Fibroblast of skin of right quadriceps (primary cell): ENCODE measurements at regions not wholly inside any gene's neighbourhood (a gene's known extent, or its start where the extent isn't known, plus 50 kb on each side); places are given as distances from the start of the nearest gene placed in this dataset.
A peak's percentile ranks its signal among the peaks of the same experiment; 100 is the strongest.

Experiments used
- DNase-seq: peaks from one replicate; pipeline ENCODE4 v3.0.0-alpha.2; 2013

DNA sequence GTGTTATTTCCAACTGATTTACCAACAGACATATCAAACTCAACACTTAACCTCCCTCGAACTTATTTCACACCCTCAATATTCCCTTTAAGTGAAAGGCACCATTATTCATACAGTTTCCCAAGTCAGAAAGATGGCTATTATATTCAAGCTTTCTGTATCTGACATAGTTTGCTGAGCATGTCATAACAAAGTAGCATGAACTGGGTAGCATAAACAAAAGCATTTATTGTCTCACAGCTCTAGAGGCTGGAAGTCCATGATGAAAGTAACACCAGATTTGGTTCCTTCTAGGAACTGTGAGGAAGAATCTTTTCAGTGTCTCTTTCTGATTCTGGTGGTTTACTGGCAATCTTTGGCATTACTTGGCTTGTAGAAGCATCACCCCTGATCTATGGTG is 1388.6 kb downstream of the TECRL start:
- no peak for DNase-seq

DNA sequence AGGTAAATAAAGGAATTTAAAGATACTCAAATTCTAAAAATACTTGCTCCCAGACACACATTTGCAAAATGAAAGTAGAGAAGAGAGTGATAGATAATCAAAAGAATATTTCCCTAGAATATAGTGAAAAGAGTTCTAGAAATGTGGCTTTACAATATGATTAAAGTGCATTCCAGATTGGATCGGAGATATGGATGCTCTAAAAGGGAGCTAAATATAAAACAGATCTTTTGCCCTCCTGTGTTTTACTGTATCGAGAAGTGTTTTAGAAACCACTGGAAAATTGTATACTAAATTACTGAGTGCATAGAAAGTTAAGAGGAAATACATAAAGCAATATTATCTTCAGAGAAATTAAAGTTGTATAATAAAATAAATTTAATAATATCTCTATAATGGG is 1392.0 kb downstream of the TECRL start:
- no peak for DNase-seq

DNA sequence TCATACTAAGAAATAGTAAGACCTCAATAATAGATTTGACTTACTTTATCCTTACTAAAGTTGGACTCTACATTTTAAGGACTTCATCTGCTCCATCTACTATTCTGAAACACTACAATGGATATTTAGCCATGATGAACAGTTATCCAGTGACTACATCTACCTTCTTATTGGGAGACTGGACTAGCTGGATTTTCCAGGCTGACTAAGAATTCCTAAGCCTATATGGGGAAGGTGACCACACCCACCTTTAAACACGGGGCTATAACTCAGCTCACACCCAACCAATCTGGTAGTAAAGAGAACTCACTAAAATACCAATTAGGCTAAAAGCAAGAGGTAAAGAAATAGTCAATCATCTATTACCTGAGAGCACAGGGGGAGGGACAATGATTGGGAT is 1438.4 kb downstream of the TECRL start:
- no peak for DNase-seq

DNA sequence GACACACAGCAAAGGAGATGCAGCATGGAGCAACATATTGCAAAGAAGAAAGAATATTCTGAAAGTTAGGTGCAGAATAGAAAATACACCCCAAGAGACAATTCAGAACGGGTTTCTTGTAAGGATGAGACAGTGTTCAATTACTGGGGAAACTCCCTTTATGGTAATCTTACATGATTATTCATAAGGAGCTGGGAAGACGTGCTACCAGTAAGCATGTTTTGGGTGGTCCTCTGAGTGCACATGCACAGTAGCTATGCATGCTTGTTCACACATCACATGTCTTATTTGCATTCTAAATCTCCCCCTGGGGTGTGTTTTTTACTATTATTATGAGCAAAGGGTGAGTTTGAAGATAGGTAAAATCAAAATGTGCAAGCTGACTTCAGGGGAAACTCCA is 1448.8 kb downstream of the TECRL start:
- DNase-seq: no peak

DNA sequence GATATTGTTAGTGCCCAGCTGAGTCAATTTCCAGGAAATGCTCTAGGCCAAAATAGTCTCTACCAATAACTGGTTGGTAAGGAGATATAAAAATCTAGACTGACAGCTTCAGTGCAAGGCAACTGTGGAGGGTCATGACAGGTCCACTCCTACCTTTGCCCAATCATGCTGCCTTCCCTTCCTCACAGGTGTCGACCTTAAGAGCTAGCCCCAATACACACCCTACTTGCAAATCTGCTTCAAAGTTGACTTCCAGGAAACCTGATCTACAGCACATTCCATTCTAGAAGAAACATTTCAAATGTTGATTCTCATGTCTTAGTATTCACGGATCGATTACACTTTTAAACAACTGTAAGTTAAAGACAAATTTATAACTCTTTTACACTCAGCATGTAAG is 1455.5 kb downstream of the TECRL start:
- DNase-seq: no peak

DNA sequence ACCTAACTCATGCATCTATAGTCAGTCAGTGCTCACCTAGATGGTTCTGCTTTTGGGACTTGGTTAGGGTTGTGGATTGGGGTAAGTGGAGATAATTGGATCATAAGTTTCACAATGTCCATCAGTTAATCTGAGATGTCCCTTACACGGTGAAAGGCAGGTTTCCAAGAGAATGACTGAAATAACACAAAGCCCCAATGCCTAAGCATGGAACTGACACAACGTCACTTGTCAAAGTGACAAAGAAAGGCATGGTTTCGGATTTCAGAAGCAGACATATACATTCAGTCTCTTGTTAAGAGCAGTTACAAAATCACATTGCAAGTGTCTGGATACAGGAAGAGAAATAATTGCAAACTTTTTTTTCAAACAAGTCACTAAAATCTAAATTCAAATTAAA is 1456.9 kb downstream of the TECRL start:
- DNase-seq: no peak

DNA sequence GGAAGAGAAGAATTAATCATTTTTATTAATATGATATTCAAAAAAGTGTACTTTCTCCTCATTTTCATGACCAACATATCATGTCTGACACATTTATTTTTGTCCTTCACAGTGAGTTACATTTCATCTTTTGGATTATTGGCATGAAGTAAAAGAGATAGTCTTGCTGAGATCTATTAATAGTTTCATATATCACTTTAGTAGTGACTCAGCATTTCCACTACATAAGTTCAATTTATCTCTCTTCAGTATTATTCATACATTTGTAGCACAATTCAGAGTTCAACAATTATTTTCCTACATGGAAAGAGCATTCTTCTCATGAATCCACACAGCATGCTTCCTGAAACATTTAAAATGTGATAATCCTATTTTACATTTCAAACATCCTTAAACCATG is 1461.1 kb downstream of the TECRL start:
- DNase-seq: no peak

DNA sequence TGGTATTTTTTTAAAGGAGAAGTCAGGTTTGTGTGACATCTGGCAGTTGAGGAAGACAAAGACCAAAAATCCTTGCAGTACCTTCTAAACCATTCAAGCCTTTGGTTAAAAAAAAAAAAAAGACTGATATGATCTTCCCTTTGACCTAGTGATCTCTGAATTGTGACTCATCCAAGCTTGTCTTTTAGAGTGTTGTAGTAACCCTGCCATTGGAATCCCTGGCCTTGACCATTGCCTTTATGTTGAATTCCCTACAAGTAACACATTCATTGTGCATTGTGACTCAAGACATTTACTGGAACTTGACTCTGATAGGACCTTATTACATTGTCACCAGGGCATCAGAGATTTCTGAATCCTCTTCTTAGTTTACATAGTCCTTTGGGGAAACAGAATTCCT is 1469.0 kb downstream of the TECRL start:
- DNase-seq: no peak

DNA sequence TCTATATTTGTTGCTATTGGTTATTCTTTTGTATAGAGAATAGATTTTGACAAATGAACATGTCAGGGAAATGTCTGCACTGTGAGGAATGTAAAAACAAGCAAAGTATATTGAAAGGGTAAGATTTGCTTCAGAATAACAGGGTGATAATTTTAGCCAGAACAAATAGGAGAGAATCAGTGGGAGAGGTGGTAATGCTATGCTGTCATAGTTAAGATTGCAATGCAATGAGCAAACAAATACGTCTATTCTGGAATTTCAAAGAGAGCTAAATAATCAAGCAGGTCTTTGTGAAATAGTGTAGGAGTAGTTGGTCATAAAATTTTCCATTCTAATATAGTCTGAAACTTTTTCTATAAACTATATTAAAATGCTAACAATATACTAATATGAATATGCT is 1478.4 kb downstream of the TECRL start:
- no peak for DNase-seq

DNA sequence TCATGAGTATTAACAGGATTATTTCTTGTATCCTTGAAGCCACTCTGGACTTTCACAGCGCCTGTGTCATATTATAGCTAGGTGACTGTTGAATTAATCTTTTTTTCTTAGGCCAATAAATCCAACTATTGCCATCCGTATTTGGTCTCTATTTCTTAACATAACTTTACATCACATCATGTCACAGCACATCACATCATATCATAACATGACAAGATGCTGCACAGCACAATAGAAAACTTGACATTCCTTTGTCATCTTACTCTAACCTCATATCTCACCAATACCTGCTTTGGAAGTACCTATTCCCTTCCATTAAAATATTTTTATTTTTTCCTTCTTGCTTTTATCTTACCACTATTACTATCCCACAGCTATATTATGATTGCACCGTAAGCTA is 1480.8 kb downstream of the TECRL start:
- no peak for DNase-seq

DNA sequence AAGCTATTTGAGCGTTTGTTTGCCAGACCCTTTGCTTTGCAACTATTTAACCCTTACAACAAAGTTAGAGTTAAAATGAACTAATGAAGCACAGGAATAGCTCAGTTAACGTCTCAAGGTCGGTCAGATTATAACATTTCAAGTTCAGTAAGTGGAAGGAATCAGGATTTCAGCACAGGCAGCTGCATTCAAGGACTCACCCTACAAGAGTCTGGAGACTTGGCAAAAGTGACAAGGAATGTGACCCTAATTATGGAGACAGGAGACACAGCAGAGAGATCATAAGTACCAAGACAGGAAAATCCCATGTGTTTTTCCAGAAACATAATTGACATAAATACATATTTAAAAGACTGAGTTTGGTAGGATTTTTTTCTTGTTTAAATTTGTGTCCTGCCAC is 1481.7 kb downstream of the TECRL start:
- no peak for DNase-seq

DNA sequence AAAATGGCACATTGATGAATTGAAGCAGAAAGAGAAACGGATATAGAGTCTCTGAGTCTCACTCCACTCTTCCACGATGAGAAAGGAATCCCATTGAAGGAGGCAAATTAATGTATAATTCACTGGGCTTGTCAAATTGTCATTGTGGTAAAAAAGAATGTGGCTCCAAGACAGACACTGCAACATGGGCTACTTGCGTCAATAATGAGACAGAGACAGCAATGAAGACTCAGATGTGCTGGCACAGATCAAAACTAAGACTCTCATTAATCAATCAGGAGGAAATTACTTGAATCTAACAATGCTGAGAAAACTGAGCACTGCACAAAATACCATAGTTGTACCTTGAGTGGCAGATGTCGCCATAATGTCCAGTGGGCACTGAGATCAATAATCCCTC is 1485.5 kb downstream of the TECRL start:
- DNase-seq: no peak

DNA sequence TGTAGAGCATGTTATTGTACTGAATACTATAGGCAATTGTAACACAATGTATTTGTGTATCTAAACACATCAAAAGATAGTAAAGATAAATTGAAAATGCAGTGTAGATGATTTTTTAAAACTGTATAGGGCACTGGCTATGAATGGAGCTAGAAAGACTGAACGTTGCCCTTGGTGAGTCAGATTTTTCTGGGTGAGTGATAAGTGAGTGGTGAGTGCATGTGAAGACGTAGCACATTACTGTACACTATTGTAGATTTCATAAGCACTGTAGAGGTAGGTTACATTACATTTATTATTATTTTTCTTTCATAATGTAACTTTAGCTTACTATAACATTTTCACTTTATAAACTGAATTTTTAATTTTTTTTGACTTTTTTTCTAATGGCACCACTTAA is 1491.6 kb downstream of the TECRL start:
- DNase-seq: no peak

DNA sequence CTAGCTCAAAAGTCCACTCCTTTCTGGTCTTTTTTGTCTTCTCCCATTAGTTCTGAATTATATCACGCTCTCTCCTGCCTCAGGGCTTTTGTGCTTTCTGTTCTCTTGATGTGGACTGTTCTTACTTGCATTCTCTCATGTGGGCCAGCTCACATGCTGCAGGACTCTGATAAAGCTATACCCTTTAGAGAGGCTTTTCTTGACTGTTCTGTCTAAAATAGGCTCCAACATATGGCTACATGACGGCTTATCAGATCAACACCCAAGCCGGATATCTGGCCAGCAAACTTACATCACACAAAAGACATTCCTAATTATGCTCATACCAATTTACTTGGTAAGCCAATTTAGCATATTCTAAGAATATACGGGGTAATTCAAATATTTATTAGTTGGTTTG is 1494.5 kb downstream of the TECRL start:
- DNase-seq: no peak

DNA sequence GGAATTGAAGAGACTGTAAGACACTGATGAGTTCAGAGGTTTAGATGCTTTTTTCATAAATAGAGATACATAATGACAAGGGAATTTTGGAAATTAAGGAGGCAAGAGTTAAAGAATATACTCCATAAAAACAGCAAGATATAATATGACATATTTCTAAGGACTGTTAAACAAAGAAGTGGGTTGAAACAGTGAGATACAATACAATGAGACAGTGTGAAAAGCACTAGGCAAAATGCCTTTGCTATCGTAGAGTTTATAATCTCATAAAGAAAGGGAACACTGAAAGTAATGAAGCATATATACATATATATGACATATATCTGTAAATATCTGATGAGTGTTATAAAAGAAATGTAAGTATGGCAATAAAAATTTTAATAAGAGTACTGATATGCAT is 1496.2 kb downstream of the TECRL start:
- no peak for DNase-seq

DNA sequence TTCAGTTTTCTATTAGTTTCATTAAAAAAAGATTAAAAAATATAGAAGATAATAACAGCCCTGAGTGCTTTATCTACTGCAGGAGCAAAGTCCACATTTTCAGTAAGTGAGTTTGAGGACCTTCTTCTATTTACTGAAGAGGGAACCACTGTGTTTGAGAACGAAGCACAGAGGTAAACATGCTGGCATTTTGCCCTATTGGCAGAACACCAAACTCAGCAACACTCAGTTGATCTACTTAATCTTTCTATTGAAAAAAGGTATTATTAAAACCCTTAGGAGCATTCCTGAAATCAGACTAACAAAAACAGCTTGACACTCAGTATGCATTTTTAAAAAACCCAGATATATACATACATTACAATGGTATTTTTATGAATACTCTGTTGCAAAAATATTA is 1496.7 kb downstream of the TECRL start:
- no peak for DNase-seq

DNA sequence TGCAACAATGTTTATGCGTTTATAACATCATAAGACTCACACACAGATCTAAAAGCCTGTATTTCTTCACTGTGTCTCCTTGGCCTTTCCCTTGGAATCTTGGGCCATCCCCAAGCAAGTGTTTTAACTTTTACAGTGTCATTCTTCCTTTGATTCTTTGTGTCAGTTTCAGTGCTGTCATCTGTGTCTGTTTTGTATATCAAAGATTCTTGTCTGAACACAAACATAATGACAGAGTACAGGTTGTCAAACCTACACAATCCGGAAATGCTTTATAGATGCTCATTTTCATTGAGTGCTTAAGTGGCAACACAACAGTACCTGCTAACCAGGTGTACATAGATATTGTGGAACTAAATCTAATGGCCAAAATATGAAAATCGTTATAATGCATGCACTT is 1500.0 kb downstream of the TECRL start:
- no peak for DNase-seq

DNA sequence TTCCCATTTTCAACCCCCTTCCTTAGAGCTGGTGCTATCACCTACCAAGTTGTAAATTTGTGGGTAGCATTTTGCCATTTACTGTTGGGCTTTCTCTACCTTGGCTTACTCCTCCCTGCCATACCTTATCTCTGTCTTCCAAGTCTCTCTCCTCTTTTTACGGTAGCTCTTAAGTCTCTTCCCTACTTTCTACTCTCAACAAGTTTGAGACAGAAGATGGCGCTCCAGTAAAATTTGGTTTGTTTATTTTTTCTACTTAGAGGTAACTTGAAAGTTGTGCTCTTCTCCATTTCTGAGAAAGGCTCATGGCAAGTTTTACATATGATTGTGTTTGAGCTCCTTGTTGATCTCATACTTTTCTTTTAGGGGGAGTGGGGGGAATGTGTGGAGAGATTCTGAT is 1508.1 kb downstream of the TECRL start:
- DNase-seq: no peak

DNA sequence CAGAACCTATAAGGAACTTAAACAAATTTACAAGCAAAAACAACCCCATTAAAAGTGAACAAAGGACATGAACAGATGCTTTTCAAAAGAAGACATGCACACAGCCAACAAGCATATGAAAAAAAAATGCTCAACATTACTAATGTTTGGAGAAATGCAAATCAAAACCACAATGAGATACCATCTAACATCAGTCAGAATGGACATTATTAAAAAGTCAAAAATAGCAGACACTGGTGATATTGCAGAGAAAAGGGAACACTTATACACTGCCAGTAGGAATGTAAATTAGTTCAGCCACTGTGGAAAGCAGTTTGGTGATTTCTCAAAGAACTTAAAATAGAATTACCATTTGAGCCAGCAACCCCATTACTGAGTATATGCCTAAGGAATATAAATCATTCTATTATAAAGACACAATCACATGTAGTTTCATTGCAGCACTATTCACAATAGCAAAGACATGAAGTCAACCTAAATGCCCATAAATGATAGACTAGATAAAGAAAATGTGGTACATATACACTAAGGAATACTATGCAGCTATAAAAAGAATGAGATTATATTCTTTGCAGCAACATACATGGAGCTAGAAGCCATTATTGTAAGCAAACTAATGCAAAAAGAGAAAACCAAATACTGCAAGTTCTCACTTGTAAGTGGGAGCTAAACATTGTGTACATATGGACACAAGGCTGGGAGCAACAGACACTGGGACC is 1509.4 kb downstream of the TECRL start:
- no peak for DNase-seq

DNA sequence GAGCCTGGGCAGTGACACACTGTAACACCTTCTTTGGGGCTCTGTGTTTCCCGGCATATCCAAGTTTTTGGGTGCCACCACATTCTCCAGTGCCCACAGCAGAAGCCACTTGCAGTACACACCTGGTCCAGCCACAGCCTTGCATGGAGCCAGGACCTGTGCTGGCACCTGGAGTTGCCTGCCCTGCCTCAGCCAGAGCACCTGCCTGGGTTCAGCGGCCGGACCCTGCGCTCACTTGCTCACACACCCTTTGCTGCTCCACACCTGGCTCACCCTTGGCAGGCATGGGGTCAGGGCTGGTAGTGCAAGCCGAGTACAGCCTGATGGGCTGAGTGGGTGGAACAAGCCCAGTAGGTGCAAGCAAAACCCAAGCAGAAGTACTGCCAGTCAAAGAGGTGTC is 1511.1 kb downstream of the TECRL start:
- DNase-seq: no peak

DNA sequence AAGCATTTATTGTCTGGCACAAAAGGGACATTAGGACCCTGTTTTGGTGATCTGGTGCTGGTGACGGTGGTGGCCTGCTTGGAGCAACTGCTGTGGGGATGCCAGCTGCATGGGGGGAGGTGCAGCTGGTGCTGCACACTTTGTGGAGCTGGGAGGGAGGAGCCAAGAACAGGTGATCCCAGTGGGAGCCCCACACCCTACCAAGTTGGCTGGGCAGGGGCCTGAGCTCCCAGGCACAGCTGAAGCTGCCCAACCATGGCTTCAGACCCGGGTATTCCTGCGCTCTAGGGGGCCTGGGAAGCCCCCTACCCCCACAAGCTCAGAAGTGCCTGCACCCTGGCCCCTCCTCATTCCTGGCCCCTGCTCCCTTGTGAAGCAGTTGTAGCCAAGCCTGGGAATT is 1512.5 kb downstream of the TECRL start:
- DNase-seq: no peak

DNA sequence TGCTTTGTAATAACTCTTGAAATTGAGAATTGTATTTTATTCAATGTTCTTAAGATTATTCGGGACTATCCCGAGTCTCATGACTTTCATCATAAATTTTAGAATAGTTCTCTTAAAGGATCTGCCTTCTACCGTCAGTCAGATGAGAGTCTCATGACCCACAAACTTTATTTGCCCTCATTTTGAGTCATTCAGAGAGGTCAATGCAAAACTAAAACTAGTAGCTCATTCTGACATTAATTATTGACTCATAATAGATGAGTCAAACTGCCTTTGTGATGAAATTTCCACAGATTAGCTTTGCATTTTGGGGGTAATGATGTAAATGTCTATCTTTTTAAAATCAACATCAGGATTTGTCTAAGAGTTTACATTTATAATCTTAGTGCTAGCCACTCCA is 1527.3 kb downstream of the TECRL start:
- peak; percentile 4 for DNase-seq

DNA sequence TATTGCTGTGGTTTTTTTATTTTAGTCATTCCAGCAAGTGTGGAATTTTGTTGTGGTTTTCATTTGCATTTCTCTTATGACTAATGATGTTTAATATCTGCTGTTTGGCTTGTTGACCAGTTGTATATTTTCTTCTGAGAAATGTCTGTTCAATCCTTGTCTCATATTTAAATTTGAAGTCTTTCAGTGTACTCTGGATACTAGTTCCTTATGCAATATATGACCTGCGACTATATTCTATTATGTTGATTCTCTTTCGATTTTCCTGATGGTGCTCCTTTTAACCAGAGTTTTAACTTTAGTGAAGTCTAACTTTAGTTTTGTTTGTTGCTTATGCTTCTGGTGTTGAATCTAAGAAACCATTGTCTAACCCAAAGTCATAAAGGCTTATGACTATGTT is 1528.0 kb downstream of the TECRL start:
- no peak for DNase-seq

DNA sequence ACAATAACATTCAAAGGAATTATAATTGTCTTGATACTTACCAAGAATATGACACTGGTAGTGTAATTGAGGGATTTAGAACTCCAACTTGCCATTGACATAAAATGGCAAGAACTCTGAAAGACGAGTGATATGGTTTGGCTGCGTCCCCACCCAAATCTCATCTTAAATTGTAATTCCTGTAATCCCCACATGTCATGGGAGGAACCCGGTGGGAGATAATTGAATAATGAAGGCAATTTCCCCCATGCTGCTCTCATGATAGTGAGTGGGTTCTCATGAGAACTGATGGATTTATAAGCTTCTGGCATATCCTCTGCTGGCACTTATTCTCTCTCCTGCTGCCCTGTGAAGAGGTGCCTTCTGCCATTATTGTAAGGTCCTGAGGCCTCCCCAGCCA is 1536.4 kb downstream of the TECRL start:
- DNase-seq: no peak

DNA sequence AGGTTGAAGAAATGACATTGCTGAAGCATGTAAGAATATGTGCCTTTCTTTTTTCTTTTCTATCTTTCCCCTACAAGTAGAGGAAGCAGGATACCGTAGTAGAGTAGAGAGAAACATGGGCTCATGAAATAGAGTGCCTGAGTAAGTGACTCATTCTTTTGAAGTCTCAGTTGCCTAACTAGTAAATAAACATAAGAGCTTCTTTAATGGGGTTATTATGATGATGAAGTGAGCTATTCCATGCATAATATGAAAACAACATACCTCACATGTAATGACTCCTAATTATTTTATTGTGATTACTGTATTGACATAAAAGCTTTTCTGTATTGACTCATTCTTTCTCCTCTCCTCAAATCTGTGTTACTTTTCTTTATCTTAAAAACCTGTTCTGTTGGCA is 1538.2 kb downstream of the TECRL start:
- no peak for DNase-seq

DNA sequence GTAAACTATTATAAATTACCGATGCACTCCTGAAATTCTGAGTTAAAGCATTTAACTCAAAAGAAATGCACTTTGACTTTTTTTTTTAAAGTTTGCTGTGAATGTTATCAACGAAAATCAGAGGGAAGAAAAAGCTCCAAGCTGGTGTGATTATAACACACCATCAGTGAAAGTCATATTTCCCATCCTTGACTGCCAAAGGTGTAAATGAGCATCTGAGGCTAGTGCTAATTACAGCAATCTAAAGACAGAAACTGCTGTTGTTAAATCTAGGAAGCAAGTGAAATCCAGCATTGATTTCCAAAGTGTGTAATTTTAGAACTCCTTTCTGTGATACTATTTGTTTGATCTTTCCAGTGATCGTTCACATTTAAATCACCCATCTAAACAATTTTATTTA is 1538.8 kb downstream of the TECRL start:
- DNase-seq: no peak
